Fibroblast of skin of back (primary cell): ENCODE measurements at regions not wholly inside any gene's neighbourhood (a gene's known extent, or its start where the extent isn't known, plus 50 kb on each side); places are given as distances from the start of the nearest gene placed in this dataset.
"Not testable (repeated sequence)": the region's sequence is repeated elsewhere in the genome, so short reads cannot be mapped to it uniquely, and the experiment has no call there.

ENCODE experiments used
- DNase-seq: peaks from one replicate; pipeline ENCODE4 v3.0.0-alpha.2; 2013

DNA sequence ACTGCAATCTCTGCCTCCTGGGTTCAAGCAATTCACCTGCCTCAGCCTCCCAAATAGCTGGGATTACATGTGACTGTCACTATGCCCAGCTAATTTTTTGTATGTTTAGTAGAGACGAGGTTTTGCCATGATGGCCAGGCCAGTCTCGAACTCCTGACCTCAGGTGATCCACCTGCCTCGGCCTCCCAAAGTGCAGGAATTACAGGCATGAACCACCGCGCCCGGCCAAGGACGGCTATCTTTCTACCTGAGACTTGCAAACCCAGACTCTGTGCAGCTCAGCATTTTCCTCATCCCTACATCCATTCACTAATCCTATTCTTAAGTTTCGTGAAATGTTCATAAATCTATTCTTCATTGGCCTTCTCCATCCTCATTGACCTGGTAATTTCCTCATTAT is 330.0 kb downstream of the ANTXR2 start:
- DNase-seq: no peak

DNA sequence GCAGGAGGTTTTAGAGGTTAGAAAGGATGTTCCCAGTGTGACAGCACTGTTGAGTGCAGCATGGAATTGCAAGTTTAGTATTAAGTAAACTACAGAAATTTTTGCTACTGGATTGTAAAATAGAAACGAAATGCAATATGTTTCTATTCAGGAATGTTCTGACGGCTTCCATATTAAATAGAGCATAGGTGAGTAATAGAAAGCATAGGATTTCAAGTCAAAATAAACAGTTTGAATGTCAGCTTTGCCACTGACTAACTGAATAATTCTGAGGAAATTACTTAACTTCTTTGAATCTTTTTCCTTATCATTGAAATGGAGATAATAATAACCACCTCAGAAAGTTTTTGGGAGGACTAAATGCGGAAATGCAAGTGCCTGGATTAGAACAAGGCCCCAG is 331.9 kb upstream of the GK2 start:
- no peak for DNase-seq

- no peak for DNase-seq
These were observed 315.5 kb upstream of the GK2 start for GRCh38 chr4:79723507-79723906.

DNA sequence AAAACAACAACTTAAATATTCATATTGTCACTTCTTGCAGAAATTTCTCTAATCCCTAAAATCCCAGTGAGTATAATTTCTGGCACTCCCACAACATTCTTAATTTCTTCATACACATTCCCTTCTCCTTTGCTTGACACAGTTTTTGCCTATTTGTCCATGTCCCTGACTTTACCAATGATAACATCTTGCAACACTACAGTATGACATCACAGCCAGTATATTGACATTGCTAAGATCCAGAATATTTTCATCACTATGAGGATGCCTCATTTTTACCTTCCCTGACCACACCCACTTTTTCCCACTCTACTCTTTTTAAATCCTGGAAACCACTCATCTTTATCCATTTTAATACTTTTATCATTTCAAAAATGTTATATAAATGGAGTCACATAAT is 292.3 kb upstream of the GK2 start:
- DNase-seq: no peak

GRCh38 chr4:79697444-79697843 is 289.4 kb upstream of the GK2 start:
- DNase-seq: no peak

- DNase-seq: not testable (repeated sequence)
These were observed 288.5 kb upstream of the GK2 start for GRCh38 chr4:79696534-79696933.

- no peak for DNase-seq
These were observed 287.8 kb upstream of the GK2 start for GRCh38 chr4:79695848-79696247.

DNA sequence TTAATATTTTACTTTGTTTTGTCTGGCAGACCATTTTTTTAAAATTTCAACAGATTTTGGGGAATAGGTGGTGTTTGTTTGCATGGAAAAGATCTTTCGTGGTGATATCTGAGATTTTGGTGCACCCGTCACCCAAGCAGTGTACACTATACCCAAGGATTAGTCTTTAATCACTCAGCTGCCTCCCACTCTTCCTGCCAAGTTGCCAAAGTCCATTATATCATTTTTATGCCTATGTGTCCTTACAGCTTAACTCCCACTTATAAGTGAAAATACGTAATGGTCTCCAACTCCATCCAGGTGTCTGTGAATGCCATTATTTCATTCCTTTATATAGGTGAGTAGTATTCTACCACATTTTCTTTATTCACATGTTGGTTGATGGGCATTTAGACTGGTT is 281.7 kb upstream of the GK2 start:
- DNase-seq: no peak

- DNase-seq: no peak
These were observed 280.7 kb upstream of the GK2 start for GRCh38 chr4:79688691-79689090.

DNA sequence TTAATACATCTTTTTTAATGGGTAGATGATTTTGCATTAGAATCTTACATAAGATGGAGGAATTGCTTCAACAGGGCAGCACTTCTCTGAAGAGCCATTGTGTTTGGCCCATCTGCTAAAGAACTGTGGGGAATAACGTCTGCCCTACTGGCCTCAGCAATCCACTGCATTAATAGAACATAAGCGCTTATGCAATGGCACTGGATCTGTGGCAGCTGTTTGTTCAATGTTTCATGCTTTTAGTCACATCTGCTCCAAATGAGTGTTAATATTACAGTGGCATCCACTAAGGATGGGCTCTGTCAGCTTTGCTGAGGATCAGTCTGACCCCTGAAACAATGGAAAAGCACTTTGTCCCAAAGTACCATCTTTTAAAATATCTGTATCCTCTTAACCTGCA is 279.0 kb upstream of the GK2 start:
- no peak for DNase-seq

GRCh38 chr4:79685542-79685941 is 277.5 kb upstream of the GK2 start:
- no peak for DNase-seq

DNA sequence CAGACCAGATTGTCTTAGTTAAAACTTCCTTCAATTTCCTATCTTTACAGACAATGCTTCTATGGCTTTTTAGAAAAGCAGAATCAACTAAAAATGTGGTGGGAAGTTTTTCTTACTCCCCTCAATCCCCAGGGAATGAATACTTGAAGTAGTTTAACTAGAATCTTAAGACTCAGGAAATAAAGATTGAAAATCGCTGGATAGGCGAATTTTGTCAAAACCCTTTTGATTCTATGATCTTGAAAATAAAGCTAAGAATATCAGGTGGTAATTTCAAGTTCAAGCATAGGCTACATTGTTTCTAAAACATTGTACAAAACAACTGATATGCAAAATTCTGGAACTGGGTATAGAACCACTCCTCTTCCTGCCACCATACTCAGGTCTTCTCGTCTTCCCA is 276.5 kb upstream of the GK2 start:
- DNase-seq: no peak

GRCh38 chr4:79682801-79683530 is 274.9 kb upstream of the GK2 start:
- no peak for DNase-seq

- peak; percentile 22 for DNase-seq
These were observed 274.1 kb upstream of the GK2 start for GRCh38 chr4:79682161-79682560.

DNA sequence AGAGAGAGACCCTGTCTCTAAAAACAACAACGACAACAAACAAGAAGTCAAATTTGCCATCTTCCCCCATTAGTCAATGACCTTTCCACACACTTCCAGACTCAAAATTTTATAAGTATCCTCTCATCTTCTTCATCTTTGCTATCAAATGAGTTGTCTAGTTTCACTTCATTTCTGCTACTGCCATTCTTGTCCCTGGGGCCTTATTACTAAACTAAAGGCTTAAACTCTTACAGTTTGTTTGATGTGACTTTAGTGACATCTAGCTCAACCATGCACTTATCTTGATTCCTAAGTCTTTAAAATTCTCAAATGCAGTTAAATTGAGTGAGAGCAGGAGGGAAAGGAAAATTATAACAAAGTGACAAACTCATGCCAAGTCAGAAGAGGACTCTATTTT is 271.8 kb upstream of the GK2 start:
- no peak for DNase-seq

GRCh38 chr4:79678472-79679202 is 270.6 kb upstream of the GK2 start:
- DNase-seq: no peak

DNA sequence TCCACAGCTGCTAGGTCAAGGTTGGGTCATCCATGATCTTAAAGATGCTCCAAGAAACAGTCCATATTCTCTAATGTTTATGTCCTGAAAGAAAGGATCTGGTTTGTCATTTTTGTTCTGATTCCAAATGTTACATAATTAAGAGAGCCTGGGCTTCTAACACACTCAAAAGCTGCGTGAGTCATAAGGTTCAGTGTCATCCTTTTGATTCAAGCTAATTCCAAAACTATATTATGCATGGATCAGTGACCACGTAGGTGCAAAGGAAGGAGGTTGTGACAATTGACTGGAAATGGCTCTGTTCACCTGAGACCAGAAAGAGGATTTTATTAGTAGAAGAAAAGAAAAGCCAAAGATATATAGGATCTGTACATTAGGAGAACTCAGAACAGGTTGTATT is 268.7 kb upstream of the GK2 start:
- no peak for DNase-seq

GRCh38 chr4:79674906-79675305 is 266.9 kb upstream of the GK2 start:
- DNase-seq: not testable (repeated sequence)

DNA sequence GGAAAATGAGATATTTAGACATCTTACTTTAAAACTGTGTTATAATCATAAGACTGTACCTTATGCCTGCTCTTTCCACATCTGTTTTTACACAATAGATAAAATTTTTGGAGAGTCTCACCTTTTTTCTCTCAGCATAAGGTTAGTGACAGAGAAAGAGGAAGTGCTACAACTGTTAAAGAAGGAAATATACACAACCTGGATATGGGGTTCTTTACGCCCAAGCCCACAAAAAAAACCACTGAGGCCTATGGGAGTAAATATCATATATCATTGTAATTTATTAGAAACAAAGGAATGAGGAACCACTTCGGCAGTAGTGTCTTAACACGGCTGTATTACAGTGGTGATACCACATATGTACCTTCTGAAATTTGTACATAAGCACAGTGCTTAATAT is 265.9 kb upstream of the GK2 start:
- no peak for DNase-seq

- DNase-seq: no peak
These were observed 265.3 kb upstream of the GK2 start for GRCh38 chr4:79673377-79673776.

DNA sequence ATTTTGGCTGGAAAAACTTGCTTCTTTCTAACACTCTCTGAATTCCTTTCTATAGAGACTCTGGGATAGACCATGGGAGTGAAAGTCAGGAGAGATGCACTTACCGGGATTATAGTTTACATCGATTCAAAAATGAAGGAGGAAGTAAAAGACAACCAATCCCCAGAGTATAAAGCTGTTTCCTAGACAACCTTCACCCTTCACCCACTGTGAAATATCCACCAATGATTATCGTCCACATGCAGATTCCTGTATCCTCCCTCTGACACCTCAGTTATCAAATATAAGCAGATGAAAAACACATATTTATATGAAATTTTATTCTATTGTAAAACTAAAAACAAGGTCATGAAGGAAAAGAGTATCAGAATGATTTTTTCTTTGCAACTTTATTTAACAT is 258.8 kb upstream of the GK2 start:
- no peak for DNase-seq

GRCh38 chr4:79666112-79666511 is 258.1 kb upstream of the GK2 start:
- no peak for DNase-seq

DNA sequence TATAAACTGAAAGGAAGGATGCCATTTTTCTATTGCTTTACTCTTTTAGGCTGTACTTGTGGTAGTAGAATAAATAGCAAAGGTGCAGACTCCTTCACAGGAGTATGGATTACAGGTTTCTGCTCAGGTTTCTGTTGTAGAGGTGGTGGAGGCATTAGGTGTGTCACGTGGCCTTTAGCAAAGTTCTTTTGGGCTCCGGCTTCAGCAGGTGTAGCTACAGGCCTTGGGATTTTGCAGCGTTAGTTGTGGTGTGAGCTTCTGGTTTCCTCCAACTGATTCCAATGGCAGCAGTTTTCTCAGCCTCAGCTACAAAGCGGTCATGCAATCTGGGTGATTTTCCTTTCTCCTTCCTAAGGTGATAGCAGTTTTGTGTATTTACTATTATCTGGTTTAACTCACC is 255.8 kb upstream of the GK2 start:
- DNase-seq: no peak

DNA sequence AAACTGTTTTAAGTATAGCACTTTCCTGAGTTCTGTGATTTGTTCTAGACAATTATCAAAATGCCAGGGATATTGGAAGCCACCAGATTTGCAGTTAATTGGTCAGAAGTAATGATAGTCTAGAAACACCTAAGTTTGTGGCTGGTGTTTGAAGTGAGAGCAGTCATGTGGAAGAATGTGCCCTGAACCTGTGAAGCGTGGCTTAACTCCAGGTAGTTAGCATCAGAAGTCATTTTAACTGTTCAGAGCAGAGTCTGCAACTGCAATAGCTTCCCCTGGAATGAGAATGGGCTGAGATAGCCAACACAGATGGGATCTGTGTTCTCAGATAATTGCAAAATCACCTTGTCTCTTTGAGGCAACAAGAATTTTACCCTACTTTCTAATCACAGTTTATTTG is 255.1 kb upstream of the GK2 start:
- DNase-seq: no peak

DNA sequence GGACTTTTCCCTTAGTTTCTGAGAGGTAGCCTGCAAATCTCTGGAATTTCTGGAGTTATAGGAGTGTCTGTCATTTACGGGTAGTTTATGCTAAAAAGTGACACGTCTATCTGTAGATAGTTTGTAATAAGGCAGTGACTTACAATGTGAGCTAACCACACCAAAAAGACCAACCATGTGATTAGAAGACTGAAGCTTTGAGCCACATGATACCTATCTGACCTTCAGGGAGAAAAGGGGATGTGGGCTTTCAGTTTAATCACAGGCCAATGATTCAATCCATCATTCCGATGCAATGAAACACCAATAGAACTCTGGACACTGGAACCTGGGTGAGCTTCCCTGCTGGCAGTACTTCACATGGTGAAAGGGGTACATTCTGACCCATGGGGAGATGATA is 254.6 kb upstream of the GK2 start:
- DNase-seq: no peak
